NCI-H524 treated with DMSO at 0.1 percent for 48 hours (cell line): ENCODE measurements at regions not wholly inside any gene's neighbourhood (a gene's known extent, or its start where the extent isn't known, plus 50 kb on each side); places are given as distances from the start of the nearest gene placed in this dataset.

ENCODE experiments used
- DNase-seq: peaks from one replicate; lab custom pipeline; 2025; lab: John Stamatoyannopoulos, UW

DNA sequence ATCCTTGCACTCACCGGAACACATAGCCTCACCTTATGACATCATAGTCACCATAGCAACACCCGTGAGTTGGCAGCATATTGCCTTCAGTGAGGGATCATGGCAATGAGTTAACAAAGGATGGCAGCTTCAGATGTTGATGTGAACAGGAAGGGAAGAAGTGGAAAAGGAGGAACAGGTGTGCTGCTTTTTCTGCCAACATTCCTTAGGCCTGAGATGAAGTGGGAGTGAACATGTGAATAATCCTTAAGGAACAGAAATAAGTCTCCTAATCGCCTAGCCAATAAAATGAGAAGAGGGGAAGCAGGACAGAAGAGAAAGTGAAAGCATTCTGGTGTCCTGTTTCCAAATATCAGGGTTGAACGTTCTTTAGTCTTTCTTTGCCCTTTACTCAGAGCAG lies 360.0 kb downstream of the BRINP1 start:
- DNase-seq = peak; percentile 36

- no peak for DNase-seq
These were observed 349.0 kb downstream of the BRINP1 start for GRCh38 chr9:119020284-119020683.

DNA sequence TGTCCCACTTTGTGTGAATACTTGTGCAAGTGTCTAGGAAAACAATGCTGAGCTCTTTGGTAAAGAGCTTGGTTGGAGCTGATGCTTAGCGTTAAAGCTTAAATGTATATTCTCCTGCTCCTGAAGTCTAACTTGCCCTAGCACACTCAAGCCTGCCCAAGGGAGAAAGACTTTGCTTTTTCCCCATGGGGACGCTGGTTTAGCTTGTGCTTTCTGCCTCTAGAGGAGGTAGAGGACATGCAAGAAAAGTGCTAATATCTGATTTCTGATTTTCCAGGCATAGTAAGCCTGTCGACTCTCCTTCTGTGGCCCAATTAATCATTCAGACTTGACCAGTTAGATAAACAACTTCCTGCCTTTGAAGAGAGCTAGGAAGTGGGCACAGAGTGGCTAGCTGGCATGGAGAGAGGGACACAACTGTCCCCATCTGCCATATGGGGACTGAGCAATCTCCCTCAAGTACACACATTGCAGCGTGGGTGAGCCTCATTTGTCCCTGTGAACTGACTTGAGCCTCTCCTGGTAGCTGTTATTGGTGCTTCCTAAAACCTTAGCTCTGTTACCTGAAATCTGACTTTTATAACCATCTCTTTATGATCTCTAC lies 348.4 kb downstream of the BRINP1 start:
- no peak for DNase-seq

DNA sequence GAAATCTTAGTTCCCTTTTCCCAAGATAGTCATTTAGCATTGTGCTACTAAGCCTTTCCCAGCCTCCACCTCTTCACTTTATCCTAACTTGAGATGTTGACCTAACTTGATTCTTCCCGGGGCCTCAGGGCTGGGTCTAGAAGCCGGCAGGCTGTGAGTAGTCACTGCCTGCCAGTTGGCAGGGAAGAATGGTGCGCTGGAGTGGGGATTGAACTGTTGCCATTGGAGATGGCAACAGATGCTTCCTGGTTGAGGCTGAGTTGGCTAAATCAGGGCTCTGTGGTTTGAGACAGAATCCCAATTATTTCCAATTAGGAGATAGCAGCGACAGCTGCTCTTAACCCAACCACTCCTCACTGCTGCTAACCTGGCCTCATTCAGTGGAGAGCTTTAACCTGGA lies 343.1 kb downstream of the BRINP1 start:
- peak; percentile 71 for DNase-seq

- DNase-seq = no peak
These were observed 341.1 kb downstream of the BRINP1 start for GRCh38 chr9:119027901-119028699.

GRCh38 chr9:119029886-119030285 lies 339.3 kb downstream of the BRINP1 start:
- no peak for DNase-seq

- DNase-seq = no peak
These were observed 335.6 kb downstream of the BRINP1 start for GRCh38 chr9:119033596-119033995.

GRCh38 chr9:119036969-119037368 lies 332.3 kb downstream of the BRINP1 start:
- DNase-seq = no peak

GRCh38 chr9:119043996-119044395 lies 325.2 kb downstream of the BRINP1 start:
- DNase-seq = no peak

DNA sequence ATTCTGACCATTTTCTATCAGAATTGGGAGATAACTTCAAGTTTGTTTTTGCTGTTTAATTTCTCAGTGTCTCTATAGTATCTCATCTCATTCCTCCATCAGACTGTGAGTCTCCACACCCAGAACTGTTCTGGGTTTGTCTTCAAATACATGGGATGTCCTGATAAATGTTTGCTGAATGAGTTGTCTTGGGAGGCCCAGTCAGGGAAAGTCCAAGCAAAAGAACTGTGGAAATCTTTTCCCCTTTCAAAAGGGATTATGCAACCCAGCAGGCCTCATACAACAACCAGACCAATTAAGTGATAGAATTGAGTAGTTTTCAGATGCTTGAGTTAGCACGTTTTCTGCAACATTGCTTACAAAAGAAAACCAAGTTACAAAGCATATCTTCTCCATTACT lies 324.4 kb downstream of the BRINP1 start:
- no peak for DNase-seq

DNA sequence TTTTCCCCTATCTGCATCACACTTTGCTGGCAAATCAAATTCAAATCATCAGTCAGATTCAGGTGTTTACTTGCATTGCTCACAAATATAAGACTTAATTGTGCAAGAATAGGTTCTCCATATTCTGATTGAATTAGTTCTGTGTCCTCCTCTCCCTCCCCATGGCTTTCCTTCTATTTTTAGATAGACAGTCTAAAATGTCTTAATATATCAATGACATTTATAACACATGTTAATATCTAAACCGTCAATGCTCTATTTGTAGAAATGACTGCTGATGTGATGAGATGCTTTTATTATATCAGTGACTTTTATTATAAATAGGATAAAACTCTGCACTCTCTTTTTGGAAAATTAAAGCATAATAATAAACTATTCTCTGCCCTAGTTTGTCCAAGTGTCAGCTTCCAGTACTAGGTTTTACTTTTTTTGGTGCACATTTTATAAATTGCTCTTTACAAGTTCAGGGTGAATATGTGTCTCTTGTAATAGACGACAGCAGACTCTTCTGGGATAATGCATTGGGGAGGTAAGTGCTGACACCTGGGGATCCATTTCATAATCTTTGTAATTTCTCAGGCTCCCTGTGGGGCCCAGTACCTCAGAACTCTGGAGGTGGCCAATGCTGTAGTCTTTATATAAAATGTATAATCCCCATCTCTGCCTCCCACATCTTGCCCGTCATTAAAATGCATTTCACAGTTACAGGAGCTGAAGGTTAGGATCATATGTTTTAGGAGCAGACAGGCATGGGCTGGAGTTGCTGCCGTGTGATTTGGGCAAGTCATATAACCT lies 321.5 kb downstream of the BRINP1 start:
- no peak for DNase-seq

DNA sequence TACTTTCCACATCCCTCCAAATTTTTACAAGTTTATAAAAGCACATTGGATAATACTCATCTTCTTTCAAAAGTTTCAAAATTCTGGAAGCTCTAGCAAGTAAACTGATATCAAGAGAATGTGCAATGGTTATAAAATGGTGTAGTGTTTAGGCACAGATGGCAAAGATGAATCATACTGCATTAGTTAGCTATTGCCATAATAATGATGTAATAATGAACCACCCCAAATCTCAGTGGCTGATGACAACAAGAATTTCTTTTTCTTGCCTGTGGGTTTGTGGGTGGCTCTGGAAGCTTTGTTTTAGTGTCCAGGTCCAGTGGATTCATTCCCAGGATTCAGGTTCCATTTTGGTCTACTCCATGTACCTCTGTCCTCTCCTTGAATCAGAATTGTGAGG lies 319.0 kb downstream of the BRINP1 start:
- no peak for DNase-seq

DNA sequence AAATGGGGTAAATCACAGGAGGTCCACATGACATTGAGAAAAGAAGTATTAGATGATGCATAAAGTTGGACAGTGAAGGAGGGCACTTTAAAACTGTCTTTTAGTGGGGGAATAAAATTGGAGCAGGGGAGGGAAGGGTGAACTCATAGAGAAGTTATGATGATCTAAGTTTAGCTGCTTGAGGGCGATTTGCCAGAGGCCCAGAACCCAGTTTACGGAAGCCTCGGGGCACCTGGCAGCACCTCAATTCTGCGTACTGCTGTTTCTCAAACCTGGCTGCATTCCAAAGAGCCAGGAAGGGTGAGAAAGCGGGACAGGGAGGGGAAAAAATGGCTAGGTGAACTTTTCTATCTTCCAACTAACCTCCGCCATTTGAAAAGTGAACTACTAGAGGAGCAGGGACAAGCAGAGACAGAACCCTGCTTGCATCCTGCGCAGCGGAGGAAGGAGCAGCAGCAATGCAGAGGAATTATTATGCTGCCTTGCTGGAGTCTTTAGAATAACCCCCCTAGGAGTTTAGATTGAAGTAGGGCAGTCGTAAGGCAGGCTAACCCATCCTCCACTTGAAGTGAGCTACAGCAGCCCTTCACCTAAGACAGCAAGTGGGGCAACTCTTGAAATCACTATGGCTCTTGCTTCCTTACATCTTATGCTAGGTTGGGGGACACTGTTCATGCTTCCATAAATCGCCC lies 316.8 kb downstream of the BRINP1 start:
- no peak for DNase-seq

DNA sequence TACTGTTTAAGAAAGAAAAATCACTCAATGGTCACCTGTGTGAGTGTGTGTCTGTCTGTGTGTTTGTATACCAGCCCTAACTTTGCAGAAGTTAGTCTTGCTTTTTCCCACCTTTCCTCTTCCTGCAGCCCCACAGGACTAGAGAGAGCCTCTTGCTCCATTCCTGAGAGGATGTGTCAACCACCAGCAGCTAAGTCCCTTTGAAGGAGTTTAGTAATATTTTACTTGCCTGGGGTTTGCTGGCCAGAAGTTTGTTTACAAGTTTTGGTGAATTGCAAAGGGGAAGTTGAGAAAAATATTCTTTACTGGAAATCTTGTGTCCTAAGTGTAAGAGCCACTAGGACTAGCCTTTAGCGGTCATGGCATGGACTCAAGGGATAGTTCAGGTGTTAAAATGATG lies 316.2 kb downstream of the BRINP1 start:
- DNase-seq = no peak

DNA sequence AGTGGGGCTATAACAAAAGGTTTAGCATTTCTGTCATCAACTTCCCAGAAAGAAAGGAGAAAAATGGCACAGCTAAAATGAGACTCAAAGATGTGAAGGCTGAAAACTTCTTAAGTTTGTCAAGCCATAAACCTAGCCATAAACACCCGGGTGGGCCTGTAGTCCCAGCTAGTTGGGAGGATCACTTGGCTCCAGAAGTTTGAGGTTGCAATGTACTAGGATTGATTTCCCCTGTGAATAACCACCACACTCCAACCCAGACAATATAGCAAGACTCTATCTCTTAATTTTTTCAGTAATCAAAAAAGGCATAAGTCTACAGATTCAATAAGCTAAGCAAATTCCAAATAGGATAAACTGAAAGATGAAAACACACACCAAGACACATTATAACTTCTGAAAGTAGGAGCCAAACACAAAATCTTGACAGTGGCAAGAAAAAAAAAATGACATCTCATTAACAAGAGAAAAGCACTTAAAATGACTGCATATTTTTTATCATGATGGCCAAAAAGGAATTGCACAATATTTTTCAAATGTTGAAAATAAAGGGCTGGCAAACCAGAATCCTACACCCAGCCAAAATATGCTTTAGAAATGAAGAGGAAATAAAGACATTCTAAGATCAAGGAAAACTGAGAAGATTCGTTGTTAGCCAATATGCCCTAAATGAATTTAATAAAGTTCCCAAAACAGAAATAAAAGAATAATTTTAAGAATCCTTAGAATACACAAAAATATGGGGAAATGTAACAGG lies 308.4 kb downstream of the BRINP1 start:
- DNase-seq = no peak

DNA sequence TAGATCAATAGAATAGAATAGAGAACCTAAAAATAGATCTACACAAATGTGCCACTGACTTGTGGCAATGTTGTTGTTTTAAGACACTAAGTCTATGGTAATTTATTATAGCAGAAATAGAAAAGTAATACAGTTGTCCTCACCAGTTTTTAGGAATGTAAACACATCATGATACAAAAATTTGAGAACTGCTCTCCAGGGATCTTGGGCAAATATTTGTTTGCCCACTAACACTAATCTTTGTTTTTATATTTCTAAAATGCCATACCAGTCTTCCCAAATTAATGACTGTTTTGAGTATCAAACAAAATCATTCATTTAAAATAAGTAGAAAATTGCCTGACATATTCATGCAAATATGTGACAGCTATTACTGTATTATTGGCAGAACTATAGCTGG lies 297.6 kb downstream of the BRINP1 start:
- DNase-seq = no peak

DNA sequence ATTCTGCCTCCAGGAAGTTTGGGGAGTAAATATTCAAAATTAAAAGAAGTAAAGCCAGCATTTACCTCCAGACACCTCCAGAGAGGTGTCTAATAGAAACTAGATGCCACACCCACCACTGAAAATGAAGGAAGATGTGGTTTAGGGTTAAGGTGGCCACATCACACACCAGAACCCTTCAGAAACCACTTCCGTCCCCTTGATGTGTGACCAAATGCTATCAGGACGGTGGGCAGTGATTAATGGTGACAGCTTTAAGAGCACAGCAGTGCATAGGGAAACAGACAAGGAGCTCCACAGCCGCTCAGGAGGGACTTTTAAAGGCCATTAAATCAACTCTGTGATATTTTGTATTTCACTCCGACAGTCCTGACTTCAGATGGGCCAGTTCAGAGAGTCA lies 295.2 kb downstream of the BRINP1 start:
- DNase-seq = no peak

- no peak for DNase-seq
These were observed 291.2 kb downstream of the BRINP1 start for GRCh38 chr9:119078015-119078414.

DNA sequence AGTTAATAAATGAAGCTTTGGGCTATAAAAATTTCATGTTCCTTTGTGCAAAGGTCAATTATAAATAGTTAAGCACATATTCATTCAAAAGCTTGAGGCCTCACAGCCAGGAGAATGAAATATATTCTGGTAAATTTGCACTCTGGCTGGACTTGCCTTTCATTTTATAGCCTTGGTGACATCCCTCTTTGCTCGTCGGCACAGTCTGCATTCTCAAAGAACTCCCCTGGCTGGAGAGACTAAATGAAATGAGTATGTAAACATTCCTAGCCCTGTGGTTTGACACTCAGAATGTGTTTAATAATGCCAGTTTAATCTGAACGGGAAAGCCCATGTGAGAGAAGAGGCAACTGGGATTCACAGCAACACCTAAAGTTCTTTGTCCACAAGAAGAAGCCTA lies 285.6 kb downstream of the BRINP1 start:
- DNase-seq = no peak

DNA sequence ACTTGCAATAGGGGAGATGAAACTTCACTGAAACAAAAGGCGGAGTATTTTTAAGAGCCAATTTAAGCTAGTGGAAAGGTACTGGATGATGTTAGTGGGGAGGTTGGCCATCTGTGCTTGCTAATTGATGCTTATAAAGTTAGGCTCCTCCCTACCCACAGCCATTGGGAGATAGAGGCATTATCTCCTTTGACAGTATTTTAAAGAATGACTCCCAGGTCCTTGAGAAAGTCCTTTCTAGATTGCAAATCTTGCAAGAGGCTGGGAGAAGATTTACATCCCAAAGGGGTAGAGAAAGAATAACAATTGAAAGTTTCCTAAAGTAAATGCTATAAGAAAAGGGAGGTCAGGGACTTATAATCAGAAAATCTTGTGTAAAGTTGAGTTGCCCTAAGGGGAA lies 282.6 kb downstream of the BRINP1 start:
- DNase-seq = peak; percentile 23

DNA sequence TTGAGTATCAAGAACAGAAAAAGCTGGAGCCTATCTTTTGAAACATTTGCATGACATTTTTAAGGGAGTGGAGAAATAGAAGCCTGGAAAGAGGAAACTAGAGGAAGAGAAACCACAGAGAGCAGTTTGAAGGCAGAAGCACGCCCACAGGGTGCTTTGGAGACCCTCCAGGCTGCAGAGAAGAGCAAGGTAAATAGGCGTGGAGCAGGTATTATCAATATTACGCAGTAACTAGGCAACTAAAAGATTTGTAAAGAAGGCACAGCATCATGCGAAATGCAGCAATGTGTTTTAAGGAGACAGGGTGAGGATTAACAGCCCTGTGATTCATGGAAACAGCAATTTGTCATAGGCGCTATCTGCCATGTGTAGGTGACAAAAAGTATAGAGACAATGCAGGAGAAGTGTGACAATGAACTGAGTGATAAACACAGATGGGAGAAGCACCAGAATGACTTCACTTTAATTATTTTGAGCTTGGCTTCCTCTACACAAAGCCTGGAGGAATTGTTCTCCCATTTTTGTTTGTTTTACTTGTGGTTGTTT lies 281.2 kb downstream of the BRINP1 start:
- no peak for DNase-seq
